Medulla oblongata (tissue), 1 donor: ENCODE measurements at regions not wholly inside any gene's neighbourhood (a gene's known extent, or its start where the extent isn't known, plus 50 kb on each side); places are given as distances from the start of the nearest gene placed in this dataset.
"Not testable (repeated sequence)": the region's sequence is repeated elsewhere in the genome, so short reads cannot be mapped to it uniquely, and the experiment has no call there.

Source experiments
- DNase-seq: peaks from one replicate; pipeline ENCODE4 v3.0.0-alpha.2; 2015; ENCODE audit errors: extremely low spot score

DNA sequence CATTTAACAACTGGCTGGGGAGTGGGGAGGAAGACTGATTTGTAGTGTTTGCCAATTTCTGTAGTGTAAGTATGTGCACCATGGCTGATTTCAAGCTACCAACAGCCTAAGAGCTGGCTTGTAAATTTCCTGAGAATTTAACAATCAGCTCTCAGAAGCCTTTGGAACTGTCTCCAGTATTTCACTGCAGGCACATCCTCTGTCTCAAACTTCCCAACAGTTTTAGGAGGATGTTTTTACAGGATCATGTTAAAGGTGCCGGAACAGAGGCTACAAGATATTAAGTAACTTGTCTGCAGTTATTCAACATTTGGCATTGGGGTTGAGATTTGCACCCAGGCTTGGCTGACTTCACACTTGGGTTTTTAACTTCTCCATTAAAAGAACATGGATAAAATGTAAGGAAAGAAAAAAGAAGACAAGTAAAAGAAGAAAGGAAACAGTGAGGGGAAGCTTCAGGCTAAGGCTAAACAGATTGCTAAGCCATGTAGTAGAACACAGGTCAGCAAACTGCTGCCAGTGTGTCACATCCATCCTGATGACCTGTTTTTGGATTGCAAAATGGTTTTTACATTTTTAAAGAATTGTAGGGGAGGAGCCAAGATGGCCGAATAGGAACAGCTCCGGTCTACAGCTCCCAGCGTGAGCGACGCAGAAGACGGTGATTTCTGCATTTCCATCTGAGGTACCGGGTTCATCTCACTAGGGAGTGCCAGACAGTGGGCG, 204.8 kb upstream of the SESN3 start:
- no peak for DNase-seq

DNA sequence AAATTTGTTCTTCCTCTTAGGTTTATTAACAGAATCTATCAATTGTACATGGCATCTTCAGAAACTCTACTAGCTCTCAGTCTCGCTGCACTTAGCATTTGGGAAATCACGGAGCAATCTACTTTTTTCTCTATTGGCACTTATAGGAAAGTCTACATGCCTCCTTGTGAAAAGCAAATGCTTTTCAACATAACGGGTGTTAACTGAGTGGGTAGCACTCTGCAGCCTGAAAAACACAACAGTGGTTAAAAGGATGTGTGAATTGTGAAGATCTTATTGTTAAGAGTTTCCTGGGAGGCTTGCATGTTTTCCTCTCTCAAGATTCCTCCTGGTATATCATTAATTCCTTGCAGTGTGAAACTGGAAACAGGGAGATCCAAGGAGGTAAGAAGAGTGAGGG, 204.2 kb upstream of the SESN3 start:
- no peak for DNase-seq

DNA sequence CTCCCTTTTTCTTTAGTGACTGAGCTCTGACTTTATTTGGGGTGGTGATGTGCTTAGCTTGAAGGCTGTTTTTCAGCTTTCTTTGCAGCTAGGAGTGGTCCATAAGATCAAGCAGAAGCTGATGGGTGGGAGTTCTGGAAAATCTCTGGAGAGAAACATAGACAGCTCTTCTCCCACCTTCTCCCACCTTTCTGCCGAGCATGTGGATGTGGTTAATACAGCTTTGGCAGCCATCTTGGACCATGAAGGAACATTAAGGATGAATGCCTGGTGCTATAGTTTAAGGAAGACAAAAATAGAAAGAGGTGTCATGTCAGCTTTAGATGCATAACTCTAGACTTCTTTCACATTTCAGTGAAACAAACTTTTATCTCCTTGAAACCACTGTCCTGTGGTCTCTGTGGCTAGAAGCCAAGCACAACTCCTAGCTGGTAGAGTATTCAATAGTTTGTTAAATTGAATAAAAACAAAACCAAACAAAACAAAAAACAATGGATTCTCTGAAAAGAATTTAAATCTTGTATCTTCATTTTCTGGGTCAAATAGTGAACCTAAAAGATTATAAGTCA, 203.6 kb upstream of the SESN3 start:
- no peak for DNase-seq

DNA sequence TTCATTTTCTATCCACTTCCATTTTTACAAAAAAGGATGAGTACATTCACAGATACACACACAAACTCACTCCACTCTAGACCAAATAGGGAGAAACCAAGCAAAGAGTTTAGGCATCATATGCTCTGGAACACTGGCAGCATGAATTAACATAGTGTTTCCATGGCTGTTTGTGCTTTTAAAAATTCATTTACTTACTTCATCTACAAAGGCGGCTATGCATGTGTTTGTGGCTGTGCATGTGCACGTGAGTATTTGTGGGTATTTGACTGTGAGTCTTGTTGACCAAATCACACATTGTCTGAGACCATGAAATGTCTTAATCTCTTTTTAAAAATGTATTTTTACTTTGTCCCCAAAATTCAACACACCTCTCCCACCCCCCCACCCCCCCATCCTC, 203.0 kb upstream of the SESN3 start:
- DNase-seq: no peak

DNA sequence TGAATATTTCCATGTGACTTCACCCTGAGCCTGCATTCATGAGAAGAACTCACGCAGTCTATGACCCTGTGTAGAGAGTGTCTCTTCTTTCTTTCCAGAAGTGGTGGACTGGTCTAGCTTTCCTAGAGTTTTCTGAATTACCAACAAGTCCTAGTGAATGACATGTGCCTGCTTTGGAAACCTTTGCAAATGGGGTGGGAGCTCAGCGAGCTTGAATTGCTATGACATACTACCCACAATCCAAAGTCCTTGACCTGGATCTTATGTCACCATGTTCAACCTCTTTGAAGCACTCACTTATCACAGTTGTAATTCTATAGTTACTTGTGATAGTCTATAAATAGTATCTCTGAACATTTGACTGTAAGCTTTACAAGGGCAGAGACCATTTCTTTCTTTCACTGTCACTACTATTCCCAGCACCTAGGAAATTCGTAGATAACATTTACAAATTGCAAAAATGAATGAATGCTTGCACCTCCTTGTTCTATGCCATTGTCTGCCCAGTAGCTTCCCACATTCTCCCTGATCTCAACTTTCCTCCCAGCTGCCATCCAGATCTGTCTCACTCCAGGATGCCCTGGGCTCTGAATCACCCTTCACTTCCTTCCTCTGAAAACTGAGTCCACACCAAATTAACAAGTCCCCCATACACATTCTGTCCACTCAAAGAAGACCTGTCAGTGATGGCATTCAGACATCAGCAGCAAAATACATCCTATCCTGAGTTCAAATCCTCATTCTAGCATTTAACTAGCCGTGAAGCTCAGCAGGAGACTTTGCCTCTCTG, 201.9 kb upstream of the SESN3 start:
- no peak for DNase-seq

DNA sequence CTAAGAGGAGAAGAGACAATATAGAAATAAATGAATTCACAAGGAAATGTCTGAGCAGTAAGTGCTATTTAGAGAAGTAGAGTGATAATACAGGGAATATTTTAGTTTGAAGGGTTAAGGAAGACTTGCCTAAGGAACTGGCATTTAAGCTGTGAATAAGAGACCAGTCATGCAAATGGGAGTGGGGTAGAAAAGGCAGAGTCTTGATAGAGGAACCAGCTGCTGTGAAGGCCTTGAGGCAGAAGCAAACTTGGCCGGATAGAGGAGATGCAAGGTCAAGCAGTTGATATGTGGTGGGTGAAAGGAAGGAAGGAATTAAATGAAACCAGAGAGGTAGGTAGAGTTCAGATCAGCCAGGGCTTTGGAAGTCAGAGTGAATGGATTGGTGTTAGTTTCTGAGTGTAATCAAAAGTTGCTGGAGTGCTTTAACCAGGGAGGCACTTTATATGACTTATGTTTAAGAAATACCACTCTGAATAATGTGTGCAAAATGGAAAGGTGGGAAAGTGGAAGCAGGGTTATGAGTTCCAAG, 198.4 kb upstream of the SESN3 start:
- no peak for DNase-seq

DNA sequence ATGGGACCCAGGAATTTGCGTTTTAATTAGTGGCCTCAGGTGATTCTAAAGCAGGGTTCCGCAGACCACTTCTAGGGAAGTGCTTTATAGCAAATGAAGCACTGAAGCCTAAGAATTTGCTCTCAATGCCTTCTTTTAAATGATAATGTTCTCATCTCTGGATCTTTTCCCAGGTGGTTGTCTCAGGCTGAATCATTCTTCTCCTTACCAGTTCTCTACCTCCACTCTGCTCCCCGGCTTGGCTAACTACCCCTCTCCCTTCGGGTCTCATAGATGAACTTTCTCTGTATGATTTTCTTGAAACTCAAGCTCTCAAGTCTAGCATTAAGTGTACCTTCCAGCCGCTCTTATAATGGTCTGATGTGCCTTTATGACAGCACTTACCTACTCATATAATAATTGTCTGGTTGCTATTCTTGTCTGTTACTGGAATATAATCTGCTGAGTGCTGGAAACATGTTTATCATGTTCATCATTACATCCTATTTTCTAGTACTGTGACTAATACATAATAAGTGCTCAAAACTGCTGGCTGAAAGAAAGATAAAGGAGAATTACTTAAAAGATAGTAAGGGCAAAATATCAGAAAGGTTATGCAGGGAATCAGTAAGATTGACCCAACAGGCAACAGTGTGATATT, 195.9 kb upstream of the SESN3 start:
- no peak for DNase-seq

DNA sequence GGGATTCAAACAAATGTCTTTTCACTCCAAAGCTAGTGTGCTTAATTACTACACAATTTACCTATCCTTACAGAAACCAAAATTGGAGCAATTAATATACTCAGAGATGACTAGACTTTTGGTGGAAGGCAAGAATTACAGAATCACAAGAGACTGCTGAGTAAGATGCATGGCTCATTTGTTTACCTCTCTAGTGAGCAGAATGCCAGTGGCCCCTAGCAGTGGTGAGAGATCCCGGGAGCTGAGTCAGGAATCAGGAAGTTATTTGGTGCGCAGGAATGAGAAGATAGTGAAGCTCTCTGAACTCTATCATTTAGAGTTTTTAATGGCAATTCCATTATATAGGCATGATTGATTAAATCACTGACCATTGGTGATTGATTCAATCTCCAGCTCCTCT, 188.9 kb upstream of the SESN3 start:
- DNase-seq: no peak

DNA sequence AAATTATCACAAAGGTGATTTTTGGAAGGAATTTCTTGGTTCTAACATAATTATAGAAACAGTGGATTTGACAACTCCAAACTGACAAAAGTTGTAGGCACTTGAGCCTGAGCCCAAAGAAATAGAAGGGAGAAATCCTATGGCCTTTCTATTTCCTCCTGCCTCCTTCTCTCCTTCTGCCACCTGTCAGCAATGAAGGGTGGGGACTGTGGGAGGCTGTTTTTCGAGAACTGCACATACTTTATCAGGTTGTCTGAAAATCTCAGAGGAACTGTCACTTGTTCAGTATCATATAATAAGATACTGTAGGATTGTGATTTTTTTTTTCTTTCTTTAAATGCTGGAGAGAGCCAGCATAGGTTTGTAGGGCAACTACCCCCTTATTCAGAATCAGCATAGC, 187.9 kb upstream of the SESN3 start:
- DNase-seq: no peak

DNA sequence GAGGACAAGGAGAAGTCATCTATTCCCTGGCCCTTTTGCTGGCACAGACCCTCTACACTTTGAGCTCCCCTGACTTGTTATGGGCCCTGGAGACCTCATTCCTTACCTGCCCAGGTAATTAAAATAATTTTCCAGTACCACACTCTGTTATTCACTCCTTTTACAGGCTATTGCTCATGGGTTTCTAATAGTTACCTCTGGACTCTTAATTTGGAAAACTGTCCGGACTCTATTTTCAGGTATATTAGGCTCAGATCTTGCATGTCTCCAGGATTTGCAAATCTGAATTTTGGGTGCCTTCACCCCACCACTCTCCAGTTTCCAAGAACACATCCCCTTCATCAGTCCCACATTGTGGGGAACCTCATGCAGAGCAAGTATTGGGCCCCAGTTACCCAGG, 186.8 kb upstream of the SESN3 start:
- no peak for DNase-seq

DNA sequence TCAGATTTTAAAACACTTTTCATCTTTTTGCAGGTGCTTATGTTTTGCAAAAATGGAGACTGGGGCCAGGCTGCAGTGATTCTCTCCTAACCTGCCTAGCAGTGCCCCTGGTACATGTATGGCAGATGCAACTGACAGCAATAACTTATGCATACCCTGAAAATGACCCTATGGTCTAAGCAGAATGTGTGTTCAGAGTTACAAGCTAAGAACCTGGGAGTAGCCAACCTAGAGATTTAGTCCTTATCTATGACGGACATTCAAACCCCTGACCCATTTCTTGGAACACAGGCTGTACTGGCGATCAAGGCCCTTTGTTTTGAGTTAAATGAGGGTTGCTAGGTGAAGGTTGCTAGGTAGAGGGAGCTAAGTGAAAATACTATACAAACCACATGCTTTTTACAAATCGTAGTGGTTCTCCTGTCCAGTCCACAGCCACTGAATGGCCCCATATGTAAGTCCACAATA, 184.9 kb upstream of the SESN3 start:
- DNase-seq: no peak

DNA sequence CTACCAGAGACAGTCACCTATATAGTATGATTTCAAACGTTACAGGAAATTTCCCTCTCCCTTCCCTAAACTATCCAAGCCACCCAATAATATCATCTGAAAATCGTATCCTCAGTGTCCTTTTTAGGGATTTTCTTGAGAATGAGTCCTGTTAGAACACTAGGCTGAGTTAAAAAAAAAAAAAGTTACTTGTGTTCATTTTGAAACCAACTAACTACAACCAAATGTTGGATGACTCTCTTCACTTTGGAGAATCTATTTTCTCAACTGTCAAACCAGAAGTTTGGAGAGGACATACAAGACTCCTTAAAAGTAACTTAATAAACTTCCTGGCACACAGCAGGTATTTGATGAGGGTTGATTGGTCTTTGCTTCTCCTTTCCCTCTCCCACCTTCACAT, 183.2 kb upstream of the SESN3 start:
- DNase-seq: no peak

DNA sequence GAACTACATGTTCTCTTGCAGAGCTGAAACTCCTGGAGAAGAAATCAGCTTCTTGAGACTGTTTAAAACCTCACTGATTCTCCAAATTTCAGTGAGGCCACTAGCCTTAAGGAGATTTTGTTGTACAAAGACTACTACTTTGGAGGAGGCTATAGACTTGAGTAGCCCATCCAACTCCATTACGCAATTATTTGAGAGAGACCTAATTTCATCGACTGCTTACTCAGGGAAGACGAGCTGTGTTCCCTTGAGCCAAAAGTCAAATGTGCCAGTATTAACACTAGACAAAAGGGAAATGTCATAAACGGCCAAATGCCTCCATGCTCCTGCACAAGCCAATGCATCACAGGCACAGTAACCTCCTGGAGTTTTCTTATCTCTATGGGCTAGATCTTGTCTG, 182.8 kb upstream of the SESN3 start:
- no peak for DNase-seq

DNA sequence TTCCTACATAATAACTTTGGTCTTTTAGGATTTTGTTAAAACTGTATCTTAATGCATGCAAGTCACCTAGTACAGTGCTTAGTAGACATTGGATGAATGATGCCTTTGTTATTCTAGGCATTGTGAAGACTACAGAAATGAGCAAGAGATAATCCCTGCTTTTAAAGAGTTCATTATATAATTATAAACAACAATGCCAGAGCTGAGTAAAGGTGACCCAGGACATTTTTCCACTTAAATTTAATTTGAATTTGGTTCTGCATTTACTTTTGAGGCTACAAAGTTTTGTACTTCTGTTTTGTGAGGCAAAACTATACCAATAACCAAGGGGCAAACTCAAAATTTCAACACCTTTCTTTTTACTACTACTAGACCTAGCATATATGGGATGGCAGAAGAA, 182.0 kb upstream of the SESN3 start:
- no peak for DNase-seq

DNA sequence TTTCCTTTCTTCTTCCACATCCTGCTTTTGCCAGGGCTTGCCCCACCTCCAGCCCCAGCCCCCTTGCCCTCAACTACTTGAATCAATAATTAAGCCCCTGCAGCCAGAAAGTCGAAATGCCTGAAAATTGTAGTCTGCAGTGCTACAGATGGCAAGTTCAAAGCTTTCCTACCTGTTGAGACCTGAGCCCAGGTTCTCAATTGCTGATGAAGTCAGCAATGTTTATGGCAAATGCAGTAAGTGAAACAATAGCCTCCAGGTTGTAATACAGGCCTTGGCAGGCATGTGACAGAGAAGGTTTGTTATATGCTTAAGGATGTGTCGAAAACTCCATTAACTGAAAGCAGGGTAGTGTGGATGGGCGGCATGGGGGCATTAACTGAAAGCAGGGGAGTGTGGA, 181.1 kb upstream of the SESN3 start:
- DNase-seq: no peak

DNA sequence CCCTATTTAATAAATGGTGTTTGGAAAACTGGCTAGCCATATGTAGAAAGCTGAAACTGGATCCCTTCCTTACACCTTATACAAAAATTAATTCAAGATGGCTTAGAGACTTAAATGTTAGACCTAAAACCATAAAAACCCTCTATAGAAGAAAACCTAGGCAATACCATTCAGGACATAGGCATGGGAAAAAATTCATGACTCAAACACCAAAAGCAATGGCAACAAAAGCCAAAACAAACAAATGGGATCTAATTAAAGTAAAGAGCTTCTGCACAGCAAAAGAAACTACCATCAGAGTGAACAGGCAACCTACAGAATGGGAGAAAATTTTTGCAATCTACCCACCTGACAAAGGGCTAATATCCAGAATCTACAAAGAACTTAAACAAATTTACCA, 179.7 kb upstream of the SESN3 start:
- not testable (repeated sequence) for DNase-seq

DNA sequence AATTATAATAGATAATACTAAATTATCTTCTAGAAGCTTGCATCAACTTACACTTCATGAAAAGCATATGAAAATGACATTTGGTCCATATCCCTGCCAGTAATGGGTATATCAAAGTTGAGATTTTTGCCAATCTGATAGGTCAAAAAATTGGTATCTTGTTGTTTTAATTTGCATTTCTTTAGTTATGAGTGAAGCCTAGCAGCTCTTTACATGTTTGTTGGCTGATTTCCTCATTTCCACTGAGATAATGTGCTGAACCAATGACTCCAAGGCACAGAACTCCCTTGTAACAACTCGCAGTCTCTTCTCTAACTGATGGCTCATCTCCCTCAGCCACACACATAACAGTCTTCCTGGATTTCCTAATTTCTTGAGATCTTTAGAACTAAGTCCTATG, 175.3 kb upstream of the SESN3 start:
- DNase-seq: no peak

DNA sequence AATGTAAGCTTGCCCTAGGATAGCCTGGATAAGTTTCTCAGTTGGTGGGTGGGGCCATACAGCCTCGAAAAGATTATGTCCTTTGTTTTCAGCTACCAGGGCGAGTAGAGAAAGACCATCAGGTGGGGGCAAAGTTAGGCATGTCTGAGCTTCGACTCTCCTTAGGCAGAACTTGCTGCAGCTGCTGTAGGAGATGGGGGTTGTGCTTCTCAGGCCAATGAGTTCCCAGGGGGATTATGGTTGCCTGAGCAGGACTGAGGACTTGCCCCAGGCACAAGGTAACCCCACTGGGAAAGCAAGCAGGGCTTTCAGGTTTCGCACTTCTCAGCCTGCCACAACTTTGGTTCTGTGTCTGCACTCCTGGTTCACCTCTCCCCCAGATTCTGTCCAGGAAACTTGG, 173.4 kb upstream of the SESN3 start:
- DNase-seq: no peak

DNA sequence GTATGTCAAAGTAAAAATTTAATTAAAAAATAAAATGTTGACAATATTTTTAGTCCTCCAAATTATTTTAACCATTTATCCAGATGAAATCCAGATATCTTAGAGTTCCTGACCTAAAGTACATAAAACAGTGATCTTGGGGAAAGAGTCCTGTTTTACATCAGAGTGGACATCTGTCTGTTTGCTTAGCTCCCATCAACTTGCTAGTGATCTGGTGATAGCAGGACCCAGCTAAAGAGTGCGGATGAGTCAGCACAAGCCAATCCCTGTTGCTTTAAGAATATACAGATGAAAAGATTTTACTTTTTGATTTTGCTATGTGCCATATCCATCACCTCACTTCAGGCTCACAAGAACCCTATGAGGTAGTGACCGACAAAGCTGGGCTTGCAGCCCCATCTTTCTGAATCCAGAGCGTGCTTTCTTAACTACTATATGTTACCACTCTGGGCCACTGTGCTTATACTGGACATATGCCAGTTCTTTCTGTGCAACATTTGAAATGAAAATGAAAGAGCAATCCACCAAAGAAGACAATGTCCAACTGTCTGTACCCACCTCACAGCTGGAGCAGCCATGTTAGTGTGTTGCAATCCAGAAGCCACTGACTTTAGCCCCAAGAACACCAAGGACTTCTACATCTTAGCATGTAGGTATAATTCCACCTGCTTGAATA, 167.6 kb upstream of the SESN3 start:
- DNase-seq: no peak

DNA sequence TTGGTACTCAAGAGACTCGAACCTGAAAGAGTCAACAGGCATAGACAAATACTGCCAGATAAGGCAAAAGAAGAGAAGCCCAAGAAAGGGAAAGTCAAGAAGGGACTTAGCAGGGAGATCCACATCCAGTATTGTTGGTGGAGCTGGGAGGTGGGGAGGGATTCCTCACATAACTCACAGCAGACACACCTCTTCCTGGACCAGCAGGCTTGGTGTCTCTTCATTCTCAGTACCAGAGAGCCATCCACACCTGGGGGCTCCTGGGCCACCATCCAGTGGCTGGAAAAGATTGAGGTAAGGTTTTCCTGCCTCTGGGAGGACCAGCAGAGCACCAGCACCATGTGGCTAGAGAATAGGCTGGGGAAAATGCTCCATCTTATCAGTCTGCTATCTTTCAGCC, 161.6 kb upstream of the SESN3 start:
- no peak for DNase-seq

DNA sequence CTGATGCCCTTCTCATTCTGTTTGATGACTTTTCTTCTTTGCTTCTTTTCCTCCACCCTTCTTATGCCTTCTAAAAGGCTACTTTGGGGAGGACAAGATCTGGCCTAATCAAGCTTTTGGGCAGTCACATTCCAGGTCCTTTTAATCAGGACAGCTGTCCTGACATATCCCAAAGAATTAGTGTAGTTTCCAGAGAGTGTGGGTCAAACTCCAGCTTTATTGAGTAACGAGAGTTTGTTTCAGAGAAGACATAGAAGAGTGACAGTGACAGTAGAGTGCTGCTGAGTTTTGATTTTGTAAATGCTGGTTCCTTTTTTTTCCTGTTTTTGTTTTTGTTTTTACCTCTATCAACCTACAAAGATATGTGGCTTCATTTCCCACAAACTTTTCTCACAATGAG, 158.4 kb upstream of the SESN3 start:
- no peak for DNase-seq

DNA sequence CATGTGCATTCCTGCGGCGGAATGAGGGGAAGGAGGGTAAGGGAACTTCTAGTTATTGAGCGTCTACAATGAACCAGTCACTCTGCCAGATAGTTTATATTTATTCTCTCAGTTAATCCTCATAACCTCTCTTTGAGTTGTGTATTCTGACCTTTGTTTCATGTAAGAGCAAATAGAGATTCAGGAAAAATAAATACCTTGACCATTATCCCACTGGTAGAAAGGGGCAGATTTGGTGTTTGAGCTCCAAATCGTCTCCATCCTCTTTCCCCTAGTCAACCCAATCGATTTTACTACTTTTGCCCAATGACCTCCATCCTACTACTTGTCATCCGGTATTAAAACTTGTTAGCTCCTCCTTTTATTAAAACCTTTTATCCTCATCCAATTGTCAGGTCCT, 157.1 kb upstream of the SESN3 start:
- no peak for DNase-seq
